ENCODE measurements at regions not wholly inside any gene's neighbourhood (a gene's known extent, or its start where the extent isn't known, plus 50 kb on each side); places are given as distances from the start of the nearest gene placed in this dataset.

- Histone ChIP-seq H3K14ac (ENCODE audit: insufficient read depth, low read length) (no peak overlapping the region), H3T11ph (ENCODE audit: low read length) (no peak overlapping the region), H3K56ac (ENCODE audit: insufficient read length, low read depth, low read length) (no peak overlapping the region), H3K23ac (ENCODE audit: insufficient read length, low read depth, low read length) (no peak overlapping the region), H3K27me3 (ENCODE audit: insufficient read depth, low read length) (no peaks in the 10 kb centered on the region), H3K4ac (ENCODE audit: low read depth, low read length) (no peak overlapping the region), H2BK20ac (ENCODE audit: low read depth, low read length, poor library complexity, severe bottlenecking) (no peak overlapping the region), H3K9ac (ENCODE audit: extremely low read depth, insufficient read length, low read length) (no peak overlapping the region), H2BK120ac (ENCODE audit: low read depth, low read length, poor library complexity, severe bottlenecking) (no peak overlapping the region), H3K79me1 (ENCODE audit: insufficient read depth, low read depth, low read length, poor library complexity, severe bottlenecking) (no peaks in the 10 kb centered on the region), H3K18ac (ENCODE audit: insufficient read length, low read depth, low read length) (no peak overlapping the region), H3K23me2 (ENCODE audit: insufficient read length, low read depth, low read length, poor library complexity, severe bottlenecking) (no peaks in the 10 kb centered on the region), H3K4me1 (ENCODE audit: insufficient read depth, low read length) (no peaks in the 10 kb centered on the region), H3K4me2 (ENCODE audit: insufficient read depth, insufficient read length, low read length) (no peak overlapping the region), H2BK15ac (ENCODE audit: low read depth, low read length) (no peak overlapping the region), H4K8ac (replicated peaks; ENCODE audit: insufficient read length, low read depth, low read length) (no peak overlapping the region), H4K5ac (ENCODE audit: insufficient read length, low read depth, low read length) (no peak overlapping the region), H2AFZ (ENCODE audit: low read length) (no peak overlapping the region), H2BK12ac (ENCODE audit: insufficient read length, low read depth, low read length) (no peak overlapping the region), H3K27ac (ENCODE audit: insufficient read length, low read depth, low read length) (no peak overlapping the region), H4K20me1 (ENCODE audit: control insufficient read depth, insufficient read depth, insufficient read length) (no peaks in the 10 kb centered on the region), H3K79me2 (ENCODE audit: insufficient read depth, low read length) (no peaks in the 10 kb centered on the region), H4K91ac (ENCODE audit: insufficient read length, low read depth, low read length) (no peak overlapping the region), H3K9me3 (ENCODE audit: control insufficient read depth, low read depth, low read length) (no peaks in the 10 kb centered on the region), H2AK5ac (ENCODE audit: insufficient read length, low read length) (no peak overlapping the region), H2BK5ac (ENCODE audit: insufficient read length, low read length) (no peak overlapping the region)
- peaks cover 3% of the 10 kb centered on the region in 2 experiments; a peak in 2 of 5 replicates for H3K9me3 Mint-ChIP-seq
- no CpG with 5 or more reads among the region's 5 CpGs for WGBS (ENCODE audit: extremely low coverage, insufficient read length, low lambda C conversion rate)
- no peak for TF ChIP-seq CTCF (conservative IDR thresholded peaks at IDR 0.05)
- H3K4me1 Mint-ChIP-seq: no peaks in the 10 kb centered on the region
- no peak for DNase-seq
- no peak overlapping the region for H3K27ac Mint-ChIP-seq
- no peaks in the 10 kb centered on the region for H3K27me3 Mint-ChIP-seq (ENCODE audit: low read depth)
- no peak overlapping the region for H3K4me3 Mint-ChIP-seq
- H3K36me3 Mint-ChIP-seq (ENCODE audit: insufficient read depth in 1 of 3, low read depth in 3 of 3): no peaks in the 10 kb centered on the region
These were observed 156.5 kb upstream of the LRATD1 start for GRCh38 chr2:14475994-14476393.
